Upper lobe of right lung (tissue), 1 donor: ENCODE measurements at regions not wholly inside any gene's neighbourhood (a gene's known extent, or its start where the extent isn't known, plus 50 kb on each side); places are given as distances from the start of the nearest gene placed in this dataset.

Experiments
- ATAC-seq: fragments of 200-7000 bp; cut with Tn5 transposase; one replicate; pipeline ENCODE4 v1.9.1; 2020; ENCODE audit warnings: mild to moderate bottlenecking, moderate library complexity
- DNase-seq: peaks from one replicate; pipeline ENCODE4 v3.0.0-alpha.2; 2020
- H3K27ac ChIP-seq: fragments of 200-600 bp; one replicate; pipeline ENCODE4 v1.8.0; 2022
- H3K27me3 ChIP-seq: fragments of 200-600 bp; one replicate; pipeline ENCODE4 v1.8.0; 2022; ENCODE audit warnings: mild to moderate bottlenecking
- H3K36me3 ChIP-seq: fragments of 200-600 bp; one replicate; pipeline ENCODE4 v1.8.0; 2022
- H3K4me1 ChIP-seq: fragments of 200-600 bp; one replicate; pipeline ENCODE4 v1.8.0; 2022
- H3K4me3 ChIP-seq: fragments of 200-600 bp; one replicate; pipeline ENCODE4 v1.8.0; 2022; ENCODE audit warnings: mild to moderate bottlenecking
- H3K9me3 ChIP-seq: fragments of 200-600 bp; one replicate; pipeline ENCODE4 v1.8.0; 2022
- CTCF ChIP-seq: fragments of 200-600 bp; IDR thresholded peaks from one replicate; pipeline ENCODE4 v1.8.0; 2022; ENCODE audit warnings: antibody characterized with exemption
- intact Hi-C: fragments of 100-400 bp; cut with DNase I; formaldehyde crosslinking; loops from one replicate; pipeline ENCODE4 v1.11.0; 2022
- donor health status: DM: no; HTN: yes; CAD: no; lungs with severe emphysema.

- Histone ChIP-seq H3K9me3 (no peaks in the 10 kb centered on the region), H3K36me3 (no peaks in the 10 kb centered on the region), H3K27me3 (no peaks in the 10 kb centered on the region), H3K27ac (no peak overlapping the region), H3K4me3 (no peak overlapping the region), H3K4me1 (no peaks in the 10 kb centered on the region)
- TF ChIP-seq CTCF = no peak
- ATAC-seq (no peak), DNase-seq (no peak)
- intact Hi-C loops = no loop called here
Observed at GRCh38 chr21:27257908-27258556, 291.1 kb upstream of the ADAMTS5 start.

- Histone ChIP-seq H3K27me3 (no peaks in the 10 kb centered on the region), H3K9me3 (no peaks in the 10 kb centered on the region), H3K4me3 (no peak overlapping the region), H3K4me1 (no peaks in the 10 kb centered on the region), H3K27ac (no peak overlapping the region), H3K36me3 (no peaks in the 10 kb centered on the region)
- no peak for DNase-seq
- intact Hi-C loops = no loop called here
- TF ChIP-seq CTCF = no peak
- ATAC-seq = no peak
Observed at GRCh38 chr21:27257226-27257625, 290.3 kb upstream of the ADAMTS5 start.

- intact Hi-C loops = no loop called here
- TF ChIP-seq CTCF = no peak
- no peak for ATAC-seq
- no peaks in the 10 kb centered on the region for H3K27me3 ChIP-seq
- no peak overlapping the region for H3K4me3 ChIP-seq
- no peaks in the 10 kb centered on the region for H3K9me3 ChIP-seq
- no peak for DNase-seq
- H3K4me1 ChIP-seq = no peaks in the 10 kb centered on the region
- H3K27ac ChIP-seq = no peak overlapping the region
- no peaks in the 10 kb centered on the region for H3K36me3 ChIP-seq
Observed at GRCh38 chr21:27251752-27252151, 284.9 kb upstream of the ADAMTS5 start.

- Histone ChIP-seq H3K27ac (no peak overlapping the region), H3K4me3 (no peak overlapping the region), H3K36me3 (no peaks in the 10 kb centered on the region), H3K27me3 (no peaks in the 10 kb centered on the region), H3K4me1 (no peaks in the 10 kb centered on the region), H3K9me3 (no peaks in the 10 kb centered on the region)
- intact Hi-C loops = no loop called here
- no peak for ATAC-seq
- no peak for DNase-seq
- TF ChIP-seq CTCF = no peak
Observed at GRCh38 chr21:27250366-27250765, 283.5 kb upstream of the ADAMTS5 start.

- ATAC-seq (no peak), DNase-seq (no peak)
- no peaks in the 10 kb centered on the region for H3K4me1 ChIP-seq
- no peak overlapping the region for H3K27ac ChIP-seq
- no peak overlapping the region for H3K4me3 ChIP-seq
- intact Hi-C loops = no loop called here
- no peaks in the 10 kb centered on the region for H3K9me3 ChIP-seq
- TF ChIP-seq CTCF = no peak
- no peaks in the 10 kb centered on the region for H3K27me3 ChIP-seq
- H3K36me3 ChIP-seq = no peaks in the 10 kb centered on the region
Observed at GRCh38 chr21:27248814-27249213, 281.9 kb upstream of the ADAMTS5 start.

GRCh38 chr21:27246741-27247140, 279.9 kb upstream of the ADAMTS5 start:
- Histone ChIP-seq H3K9me3 (no peaks in the 10 kb centered on the region), H3K27me3 (no peaks in the 10 kb centered on the region), H3K4me3 (no peak overlapping the region), H3K36me3 (no peaks in the 10 kb centered on the region), H3K4me1 (no peaks in the 10 kb centered on the region), H3K27ac (no peak overlapping the region)
- ATAC-seq (no peak), DNase-seq (no peak)
- intact Hi-C loops = no loop called here
- TF ChIP-seq CTCF = no peak
